ENCODE measurements at regions not wholly inside any gene's neighbourhood (a gene's known extent, or its start where the extent isn't known, plus 50 kb on each side); places are given as distances from the start of the nearest gene placed in this dataset.

DNA sequence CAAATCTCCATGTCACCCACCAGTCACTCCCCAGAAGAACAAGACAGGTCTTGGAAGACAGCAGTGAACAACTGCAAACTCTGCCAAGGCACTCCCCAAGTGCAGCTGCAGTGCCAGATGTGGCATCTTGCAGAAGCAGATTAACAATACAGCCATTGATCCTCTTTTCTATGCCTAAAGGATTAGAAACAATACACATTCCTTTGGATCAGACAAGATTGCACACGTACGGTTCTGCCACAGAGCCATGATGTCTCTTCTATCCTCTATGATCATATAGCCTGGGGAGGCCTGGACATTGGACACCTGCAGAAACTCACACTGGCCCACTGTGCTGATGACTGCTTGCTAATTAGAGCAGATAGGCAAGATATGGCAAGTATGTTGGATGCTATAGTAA lies 155.9 kb downstream of the MYLK4 start:
- TF ChIP-seq, protein P1, sequence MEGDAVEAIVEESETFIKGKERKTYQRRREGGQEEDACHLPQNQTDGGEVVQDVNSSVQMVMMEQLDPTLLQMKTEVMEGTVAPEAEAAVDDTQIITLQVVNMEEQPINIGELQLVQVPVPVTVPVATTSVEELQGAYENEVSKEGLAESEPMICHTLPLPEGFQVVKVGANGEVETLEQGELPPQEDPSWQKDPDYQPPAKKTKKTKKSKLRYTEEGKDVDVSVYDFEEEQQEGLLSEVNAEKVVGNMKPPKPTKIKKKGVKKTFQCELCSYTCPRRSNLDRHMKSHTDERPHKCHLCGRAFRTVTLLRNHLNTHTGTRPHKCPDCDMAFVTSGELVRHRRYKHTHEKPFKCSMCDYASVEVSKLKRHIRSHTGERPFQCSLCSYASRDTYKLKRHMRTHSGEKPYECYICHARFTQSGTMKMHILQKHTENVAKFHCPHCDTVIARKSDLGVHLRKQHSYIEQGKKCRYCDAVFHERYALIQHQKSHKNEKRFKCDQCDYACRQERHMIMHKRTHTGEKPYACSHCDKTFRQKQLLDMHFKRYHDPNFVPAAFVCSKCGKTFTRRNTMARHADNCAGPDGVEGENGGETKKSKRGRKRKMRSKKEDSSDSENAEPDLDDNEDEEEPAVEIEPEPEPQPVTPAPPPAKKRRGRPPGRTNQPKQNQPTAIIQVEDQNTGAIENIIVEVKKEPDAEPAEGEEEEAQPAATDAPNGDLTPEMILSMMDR (IDR thresholded peaks at IDR 0.05) = no peak
- no peak for DNase-seq (ENCODE audit: low spot score)
- Histone ChIP-seq H3K4me3 (no peak overlapping the region), H3K27ac (no peak overlapping the region)

DNA sequence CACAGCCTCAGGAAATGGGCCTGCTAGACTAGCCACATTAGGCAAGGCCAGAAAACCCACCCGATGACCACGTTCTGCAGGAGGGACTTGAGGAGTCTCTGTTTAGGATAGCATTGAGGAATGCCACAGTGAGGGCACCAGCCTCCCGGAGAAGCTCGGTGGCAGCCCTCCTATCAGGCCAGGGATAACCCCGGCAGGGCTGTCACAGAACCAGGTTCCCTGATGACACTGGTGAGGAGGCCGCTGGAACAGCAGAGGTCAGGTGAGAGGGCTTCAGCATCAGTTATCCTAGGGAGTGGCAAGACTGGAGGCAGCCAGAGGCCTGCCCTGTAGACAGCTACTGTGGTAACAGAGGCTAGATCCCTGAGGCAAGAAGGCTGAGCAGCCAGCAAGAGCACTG lies 157.6 kb downstream of the MYLK4 start:
- no peak overlapping the region for H3K27ac ChIP-seq
- TF ChIP-seq, protein P1 (IDR thresholded peaks at IDR 0.05) = no peak
- no peak for DNase-seq (ENCODE audit: low spot score)
- H3K4me3 ChIP-seq = no peak overlapping the region

DNA sequence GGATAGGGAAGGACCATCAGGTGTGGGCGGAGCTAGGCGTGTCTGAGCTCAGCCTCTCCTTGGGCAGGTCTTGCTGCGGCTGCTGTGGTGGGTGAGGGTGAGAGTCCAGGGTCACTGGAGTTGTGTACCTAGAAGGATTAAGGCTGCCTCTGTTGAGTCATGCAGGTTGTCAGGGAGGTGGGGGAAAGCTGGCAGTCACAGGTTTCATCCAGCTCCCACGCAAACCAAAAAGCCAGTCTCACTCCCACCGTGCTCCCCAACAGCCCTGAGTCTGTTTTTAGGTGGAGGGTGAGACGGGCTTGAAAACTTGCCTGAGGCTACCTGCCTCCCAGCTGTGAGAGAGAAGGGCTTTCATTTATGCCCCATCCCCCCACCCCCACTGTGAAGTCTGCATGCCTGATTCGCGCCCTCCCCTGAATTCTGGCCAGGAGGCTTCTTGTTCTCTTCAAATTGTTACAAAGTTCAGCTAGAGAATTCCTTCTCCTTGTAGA lies 161.5 kb downstream of the MYLK4 start:
- Histone ChIP-seq H3K4me3 (no peak overlapping the region), H3K27ac (no peak overlapping the region)
- TF ChIP-seq, protein P1 (IDR thresholded peaks at IDR 0.05) = no peak
- no peak for DNase-seq (ENCODE audit: low spot score)

DNA sequence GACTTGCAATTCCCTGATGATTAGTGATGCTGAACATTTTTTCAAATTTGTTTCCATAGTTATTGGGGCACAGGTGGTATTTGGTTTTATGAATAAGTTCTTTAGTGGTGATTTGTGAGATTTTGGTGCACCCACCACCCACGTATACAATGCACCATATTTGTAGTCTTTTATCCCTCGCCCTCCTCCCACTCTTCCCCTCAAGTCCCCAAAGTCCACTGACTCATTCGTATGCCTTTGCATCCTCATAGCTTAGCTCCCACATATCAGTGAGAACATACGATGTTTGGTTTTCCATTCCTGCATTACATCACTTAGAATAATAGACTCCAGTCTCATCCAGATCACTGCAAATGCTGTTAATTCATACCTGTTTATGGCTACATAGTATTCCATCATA lies 167.3 kb downstream of the MYLK4 start:
- Histone ChIP-seq H3K4me3 (no peak overlapping the region), H3K27ac (no peak overlapping the region)
- TF ChIP-seq, protein P1 (IDR thresholded peaks at IDR 0.05) = no peak
- no peak for DNase-seq (ENCODE audit: low spot score)

DNA sequence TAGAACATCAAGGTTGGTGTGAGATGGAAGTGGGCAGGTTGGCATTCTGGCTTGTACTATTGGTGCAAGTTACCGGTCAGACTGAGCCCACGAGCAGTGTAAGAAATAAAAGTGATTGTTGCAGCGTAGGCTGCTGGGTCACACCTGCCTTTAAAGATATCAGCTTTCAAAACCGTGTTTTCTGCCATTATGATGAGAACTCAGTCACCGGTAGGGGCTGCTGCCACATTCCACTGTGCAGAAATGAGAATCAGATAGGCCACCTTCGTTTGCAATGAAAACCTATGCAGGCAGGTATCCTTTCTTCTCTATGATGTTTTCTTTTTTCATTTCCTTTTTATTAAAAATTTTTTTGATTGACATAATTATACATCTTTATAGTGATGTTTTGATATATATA lies 168.5 kb downstream of the MYLK4 start:
- no peak for DNase-seq (ENCODE audit: low spot score)
- Histone ChIP-seq H3K27ac (no peak overlapping the region), H3K4me3 (no peak overlapping the region)
- TF ChIP-seq, protein P1 (IDR thresholded peaks at IDR 0.05) = no peak

DNA sequence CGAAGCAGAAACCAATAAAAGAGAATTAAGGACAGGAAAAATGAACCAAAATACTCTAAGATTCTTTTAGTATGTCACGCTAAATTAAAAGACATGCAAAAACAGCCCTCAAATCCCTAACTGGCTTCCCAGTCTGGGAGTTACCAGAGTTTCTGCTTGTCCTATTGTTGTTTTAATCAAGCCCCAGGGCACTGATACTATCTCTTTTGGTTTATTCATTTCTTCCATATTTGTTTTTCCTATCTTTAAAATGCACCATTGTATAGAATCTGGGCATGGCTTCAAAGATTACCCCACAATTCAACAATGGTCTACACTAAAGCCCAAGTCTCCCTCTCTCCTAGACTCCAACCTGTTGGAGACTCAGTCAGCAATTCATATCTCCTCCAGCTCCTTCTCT lies 169.1 kb downstream of the MYLK4 start:
- no peak overlapping the region for H3K27ac ChIP-seq

DNA sequence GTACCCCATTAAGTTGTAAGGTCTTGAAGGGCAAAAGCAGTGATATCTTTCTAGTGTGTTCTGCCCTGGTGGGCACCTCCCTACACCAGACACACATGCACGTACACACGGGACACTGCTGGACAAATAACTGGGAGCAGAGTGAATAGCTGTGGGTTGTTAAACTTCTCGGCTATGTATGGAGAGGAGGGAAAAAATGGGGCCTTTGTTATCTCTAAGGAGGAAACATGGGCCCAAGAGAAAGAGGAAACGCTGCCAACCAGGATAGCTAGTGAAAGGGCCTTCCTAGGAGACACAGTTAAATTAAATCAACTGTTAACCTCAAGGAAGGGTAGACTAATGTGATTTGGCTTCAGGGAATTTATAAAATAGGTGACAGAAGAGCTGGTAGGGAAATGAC lies 169.7 kb downstream of the MYLK4 start:
- Histone ChIP-seq H3K4me3 (no peak overlapping the region), H3K27ac (no peak overlapping the region)
- DNase-seq (ENCODE audit: low spot score) = no peak
- TF ChIP-seq, protein P1 (IDR thresholded peaks at IDR 0.05) = no peak

More for the DNA sequence above, 169.1 kb downstream of the MYLK4 start:
- no peak overlapping the region for H3K4me3 ChIP-seq
- no peak for DNase-seq (ENCODE audit: low spot score)
- TF ChIP-seq, protein P1 (IDR thresholded peaks at IDR 0.05) = no peak

Measured in coronary artery (tissue), 2 donors.